Endothelial cell of umbilical vein (primary cell): ENCODE measurements at regions not wholly inside any gene's neighbourhood (a gene's known extent, or its start where the extent isn't known, plus 50 kb on each side); places are given as distances from the start of the nearest gene placed in this dataset.

Experiments
- BruUV-seq: library from RNA; stranded (reverse); fragments of 400-500 nt; replicated peaks from 2 replicates; lab custom pipeline; 2021; lab: Mats Ljungman, UMichigan
- CTCF ChIA-PET: fragments of 300-600, 350-600 bp; sonication (Branson Sonifier 250); formaldehyde crosslinking; loops from one replicate; lab custom pipeline; 2021; ENCODE audit warnings: antibody characterized with exemption, inconsistent platforms; lab: Charles Lee
- POLR2A ChIA-PET: fragments of 300-600, 350-600 bp; sonication (Branson Sonifier 250); formaldehyde crosslinking; loops from one replicate; lab custom pipeline; 2021; ENCODE audit warnings: antibody characterized with exemption, inconsistent platforms; lab: Charles Lee
- DNase-seq: peaks from one replicate; pipeline ENCODE4 v3.0.0-alpha.2; 2011; ENCODE audit warnings: low read depth, low spot score
- FAIRE-seq: peaks from 2 replicates; lab custom pipeline; 2011; peaks lifted over from hg19 to GRCh38; lab: Jason Lieb, UNC
- H2AFZ ChIP-seq: 2 replicates; pipeline ENCODE4 v1.6.0; 2012; ENCODE audit warnings: low read depth, low read length, control low read depth, inconsistent platforms
- H3K27ac ChIP-seq: 2 replicates; pipeline ENCODE4 v1.5.1; 2011; ENCODE audit warnings: low read depth, mild to moderate bottlenecking, control low read depth, low read length, moderate library complexity; ENCODE audit not compliant: insufficient read depth
- H3K27me3 ChIP-seq, 2 experiments: 2 replicates each; pipeline versions ENCODE4 v1.6.0 to v1.6.1; 2011; ENCODE audit warnings: low read length in 2 of 2, mixed read lengths in 1 of 2; ENCODE audit not compliant: control insufficient read depth in 2 of 2, insufficient read depth in 2 of 2
- H3K36me3 ChIP-seq, 2 experiments: 2 replicates in 1 of 2; 3 replicates in 1 of 2; pipeline ENCODE4 v1.5.1; 2011; ENCODE audit warnings: low read length in 2 of 2, mild to moderate bottlenecking in 1 of 2, moderate library complexity in 1 of 2; ENCODE audit not compliant: control insufficient read depth in 2 of 2, insufficient read depth in 2 of 2; ENCODE audit errors: extremely low read depth in 1 of 2
- H3K4me1 ChIP-seq: 3 replicates; pipeline ENCODE4 v1.5.1; 2011; ENCODE audit warnings: mild to moderate bottlenecking, low read length; ENCODE audit not compliant: control insufficient read depth, insufficient read depth; ENCODE audit errors: extremely low read depth
- H3K4me2 ChIP-seq: 2 replicates; pipeline ENCODE4 v1.6.1; 2011; ENCODE audit warnings: low read length, control low read depth, mixed read lengths; ENCODE audit not compliant: insufficient read depth
- H3K4me3 ChIP-seq, 3 experiments: fragments of 200-600 bp in 1 of 3; sonication (generic), shearing (Covaris generic) in 1 of 3; replicated peaks in 1 of 3; 2 replicates each; pipeline ENCODE4 v1.5.1; 2011 to 2016; ENCODE audit warnings: control low read depth in 3 of 3, low read length in 3 of 3, mild to moderate bottlenecking in 2 of 3, inconsistent platforms in 1 of 3, low read depth in 1 of 3, moderate library complexity in 1 of 3; ENCODE audit not compliant: insufficient read depth in 1 of 3
- H3K79me2 ChIP-seq: 2 replicates; pipeline ENCODE4 v1.6.0; 2012; ENCODE audit warnings: low read length, inconsistent platforms; ENCODE audit not compliant: control insufficient read depth, insufficient read depth
- H3K9ac ChIP-seq: replicated peaks from 2 replicates; pipeline ENCODE3; 2011; ENCODE audit warnings: low read length, control low read depth; ENCODE audit not compliant: insufficient read depth; ENCODE audit errors: extremely low read depth
- H3K9me1 ChIP-seq: replicated peaks from 3 replicates; pipeline ENCODE4 v1.6.0; 2011; ENCODE audit warnings: mild to moderate bottlenecking, low read length; ENCODE audit not compliant: control insufficient read depth, insufficient read depth; ENCODE audit errors: extremely low read depth
- H3K9me3 ChIP-seq: replicated peaks from 2 replicates; pipeline ENCODE4 v1.5.1; 2012; ENCODE audit warnings: low read length, inconsistent platforms; ENCODE audit not compliant: control insufficient read depth, insufficient read depth
- H4K20me1 ChIP-seq: replicated peaks from 2 replicates; pipeline ENCODE3; 2011; ENCODE audit warnings: mild to moderate bottlenecking, low read length; ENCODE audit not compliant: control insufficient read depth, insufficient read depth; ENCODE audit errors: extremely low read depth
- EZH2 ChIP-seq: IDR thresholded peaks from 2 replicates; pipeline ENCODE4 v1.6.1; 2012; ENCODE audit warnings: borderline replicate concordance, low read depth, mild to moderate bottlenecking, moderate library complexity, low read length, inconsistent platforms; ENCODE audit not compliant: severe bottlenecking
- FOS ChIP-seq: IDR thresholded peaks from 2 replicates; pipeline ENCODE4 v1.6.1; 2011; ENCODE audit warnings: mild to moderate bottlenecking, low read length, moderate library complexity, borderline replicate concordance; ENCODE audit not compliant: insufficient read depth
- GATA2 ChIP-seq: IDR thresholded peaks from 2 replicates; pipeline ENCODE4 v1.7.0; 2011; ENCODE audit warnings: low read depth, mild to moderate bottlenecking, moderate library complexity, mixed read lengths, low read length; ENCODE audit not compliant: insufficient read length, insufficient read depth
- JUN ChIP-seq: IDR thresholded peaks from 2 replicates; pipeline ENCODE4 v1.6.1; 2011; ENCODE audit warnings: borderline replicate concordance, low read depth; ENCODE audit not compliant: insufficient read length, insufficient read depth
- MAX ChIP-seq: IDR thresholded peaks from 2 replicates; pipeline ENCODE4 v1.6.1; 2011; ENCODE audit not compliant: insufficient read depth, insufficient read length
- MYC ChIP-seq: IDR thresholded peaks from one replicate; pipeline ENCODE4 v1.6.1; 2011; ENCODE audit warnings: mild to moderate bottlenecking, low read depth, low read length
- POLR2A ChIP-seq: IDR thresholded peaks from 2 replicates; pipeline ENCODE4 v1.6.1; 2012; ENCODE audit warnings: low read depth, mild to moderate bottlenecking, control low read depth, low read length
- POLR2AphosphoS5 ChIP-seq: IDR thresholded peaks from 2 replicates; pipeline ENCODE4 v1.6.1; 2012; ENCODE audit warnings: low read depth, mild to moderate bottlenecking, control low read depth, low read length, moderate library complexity; ENCODE audit not compliant: insufficient read depth
- dilution Hi-C: fragments of 300-500 bp; cut with MboI; formaldehyde crosslinking; loops from one replicate; pipeline ENCODE4 v1.15.0; 2019; ENCODE audit warnings: low sequenced_read_pairs; ENCODE audit not compliant: extremely low pct_ligation_motif_present
- intact Hi-C: fragments of 100-400 bp; cut with micrococcal nuclease; formaldehyde crosslinking; loops from one replicate; pipeline ENCODE4 v1.10.0; 2022
- TF ChIP-seq, protein P1 (sequence below), 2 donors: IDR thresholded peaks; 1 replicate in 1 of 2; 2 replicates in 1 of 2; pipeline ENCODE4 v1.5.1; 2011; ENCODE audit warnings: low read length in 2 of 2, mild to moderate bottlenecking in 2 of 2, moderate library complexity in 2 of 2, control low read depth in 1 of 2, inconsistent platforms in 1 of 2, low read depth in 1 of 2; ENCODE audit not compliant: insufficient read depth in 1 of 2; ENCODE audit errors: extremely low read depth in 1 of 2

DNA sequence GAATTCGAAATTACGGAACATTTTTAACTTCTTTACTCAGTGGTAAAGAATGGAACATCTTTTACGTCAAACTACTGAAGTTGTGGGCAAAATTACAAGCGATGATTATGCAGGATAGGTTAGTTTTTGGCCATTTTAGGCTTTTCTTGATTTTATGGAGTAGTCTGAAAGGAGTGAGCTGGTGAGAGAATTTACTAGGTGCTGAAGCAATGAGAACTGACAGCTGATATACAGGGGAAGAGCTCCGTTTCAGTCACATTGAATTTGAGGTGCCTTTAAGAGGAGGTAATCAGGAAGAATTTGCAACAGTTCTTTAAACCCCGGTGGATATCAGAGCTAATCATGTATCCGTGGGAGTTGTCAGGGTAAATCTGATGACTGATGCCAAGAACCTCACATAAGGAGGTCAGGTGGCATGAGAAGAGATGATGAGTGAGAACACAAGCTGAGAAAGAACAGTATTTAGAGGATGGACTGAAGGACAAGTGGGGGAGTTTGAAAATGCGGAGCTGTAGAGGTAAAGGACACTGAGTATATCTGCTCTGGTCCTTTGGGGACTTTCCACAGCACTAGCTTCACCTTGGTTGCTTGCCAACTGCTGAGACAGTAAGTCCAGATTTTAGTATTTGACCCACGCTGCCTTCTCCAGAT, 104.3 kb downstream of the AHR start:
- H2AFZ ChIP-seq, result no peak overlapping the region
- no peaks in the 10 kb centered on the region for H3K9me3 ChIP-seq
- intact Hi-C loops (loop anchor here (10.0 kb wide), 1 partner anchor 358 kb away; no protein-coding TSS in a partner anchor), dilution Hi-C loops (no loop called here)
- H3K9me1 ChIP-seq, result no peaks in the 10 kb centered on the region
- POLR2A ChIA-PET, result interaction anchor here (0.6 kb wide), 1 partner anchor 41 kb away, joined by 3 read pairs; no protein-coding TSS in a partner anchor
- no peaks in the 10 kb centered on the region for H4K20me1 ChIP-seq
- no peak overlapping the region for H3K4me3 ChIP-seq
- no peaks in the 10 kb centered on the region for H3K79me2 ChIP-seq
- peaks cover 19% of the 10 kb centered on the region for H3K4me1 ChIP-seq
- no peak for FAIRE-seq
- TF ChIP-seq GATA2 (no peak), POLR2A (no peak), MYC (no peak), FOS (no peak), JUN (no peak), POLR2AphosphoS5 (no peak), MAX (no peak), EZH2 (no peak)
- TF ChIP-seq, protein P1, sequence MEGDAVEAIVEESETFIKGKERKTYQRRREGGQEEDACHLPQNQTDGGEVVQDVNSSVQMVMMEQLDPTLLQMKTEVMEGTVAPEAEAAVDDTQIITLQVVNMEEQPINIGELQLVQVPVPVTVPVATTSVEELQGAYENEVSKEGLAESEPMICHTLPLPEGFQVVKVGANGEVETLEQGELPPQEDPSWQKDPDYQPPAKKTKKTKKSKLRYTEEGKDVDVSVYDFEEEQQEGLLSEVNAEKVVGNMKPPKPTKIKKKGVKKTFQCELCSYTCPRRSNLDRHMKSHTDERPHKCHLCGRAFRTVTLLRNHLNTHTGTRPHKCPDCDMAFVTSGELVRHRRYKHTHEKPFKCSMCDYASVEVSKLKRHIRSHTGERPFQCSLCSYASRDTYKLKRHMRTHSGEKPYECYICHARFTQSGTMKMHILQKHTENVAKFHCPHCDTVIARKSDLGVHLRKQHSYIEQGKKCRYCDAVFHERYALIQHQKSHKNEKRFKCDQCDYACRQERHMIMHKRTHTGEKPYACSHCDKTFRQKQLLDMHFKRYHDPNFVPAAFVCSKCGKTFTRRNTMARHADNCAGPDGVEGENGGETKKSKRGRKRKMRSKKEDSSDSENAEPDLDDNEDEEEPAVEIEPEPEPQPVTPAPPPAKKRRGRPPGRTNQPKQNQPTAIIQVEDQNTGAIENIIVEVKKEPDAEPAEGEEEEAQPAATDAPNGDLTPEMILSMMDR (IDR thresholded peaks at IDR 0.05; ENCODE audit: extremely low read depth in 1 of 2, insufficient read depth in 1 of 2, low read depth in 1 of 2, low read length in 2 of 2), result no peak
- BruUV-seq, result no TSS peak
- no peaks in the 10 kb centered on the region for H3K27me3 ChIP-seq
- DNase-seq, result no peak
- no peaks in the 10 kb centered on the region for H3K36me3 ChIP-seq
- CTCF ChIA-PET, result no interaction called here
- no peak overlapping the region for H3K27ac ChIP-seq
- H3K4me2 ChIP-seq, result no peak overlapping the region
- no peak overlapping the region for H3K9ac ChIP-seq
